Fibroblast of villous mesenchyme (primary cell): ENCODE measurements at regions not wholly inside any gene's neighbourhood (a gene's known extent, or its start where the extent isn't known, plus 50 kb on each side); places are given as distances from the start of the nearest gene placed in this dataset.

ENCODE experiments used
- DNase-seq: peaks from one replicate; pipeline ENCODE4 v3.0.0-alpha.2; 2010; ENCODE audit warnings: low read depth
- H3K4me3 ChIP-seq: 2 replicates; pipeline ENCODE4 v1.5.1; 2011; ENCODE audit warnings: low read depth, mild to moderate bottlenecking, low read length
- CTCF ChIP-seq: IDR thresholded peaks from 2 replicates; pipeline ENCODE4 v1.5.1; 2012; ENCODE audit warnings: low read depth, mild to moderate bottlenecking, low read length; ENCODE audit not compliant: insufficient read depth

GRCh38 chr15:93228546-93228945 is 139.5 kb upstream of the RGMA start:
- no peak overlapping the region for H3K4me3 ChIP-seq
- TF ChIP-seq CTCF = no peak
- DNase-seq = no peak

GRCh38 chr15:93223803-93224202 is 134.8 kb upstream of the RGMA start:
- H3K4me3 ChIP-seq = no peak overlapping the region
- no peak for TF ChIP-seq CTCF
- DNase-seq = no peak

GRCh38 chr15:93221759-93222158 is 132.7 kb upstream of the RGMA start:
- no peak overlapping the region for H3K4me3 ChIP-seq
- DNase-seq = no peak
- TF ChIP-seq CTCF = no peak

- no peak for DNase-seq
- no peak overlapping the region for H3K4me3 ChIP-seq
- TF ChIP-seq CTCF = no peak
These were observed 130.9 kb upstream of the RGMA start for GRCh38 chr15:93219859-93220420.

- H3K4me3 ChIP-seq = no peak overlapping the region
- TF ChIP-seq CTCF = no peak
- DNase-seq = no peak
These were observed 128.3 kb upstream of the RGMA start for GRCh38 chr15:93217343-93217742.

GRCh38 chr15:93214106-93214505 is 125.1 kb upstream of the RGMA start:
- DNase-seq = no peak
- no peak overlapping the region for H3K4me3 ChIP-seq
- no peak for TF ChIP-seq CTCF

- TF ChIP-seq CTCF = no peak
- no peak for DNase-seq
These were observed 124.3 kb upstream of the RGMA start for GRCh38 chr15:93213281-93213680.

More at GRCh38 chr15:93213281-93213680, 124.3 kb upstream of the RGMA start:
- no peak overlapping the region for H3K4me3 ChIP-seq
